Astrocyte of the hippocampus (primary cell): ENCODE measurements at regions not wholly inside any gene's neighbourhood (a gene's known extent, or its start where the extent isn't known, plus 50 kb on each side); places are given as distances from the start of the nearest gene placed in this dataset.

Source experiments
- DNase-seq: peaks from one replicate; pipeline ENCODE4 v3.0.0; 2011; ENCODE audit warnings: low read depth, low spot score

DNA sequence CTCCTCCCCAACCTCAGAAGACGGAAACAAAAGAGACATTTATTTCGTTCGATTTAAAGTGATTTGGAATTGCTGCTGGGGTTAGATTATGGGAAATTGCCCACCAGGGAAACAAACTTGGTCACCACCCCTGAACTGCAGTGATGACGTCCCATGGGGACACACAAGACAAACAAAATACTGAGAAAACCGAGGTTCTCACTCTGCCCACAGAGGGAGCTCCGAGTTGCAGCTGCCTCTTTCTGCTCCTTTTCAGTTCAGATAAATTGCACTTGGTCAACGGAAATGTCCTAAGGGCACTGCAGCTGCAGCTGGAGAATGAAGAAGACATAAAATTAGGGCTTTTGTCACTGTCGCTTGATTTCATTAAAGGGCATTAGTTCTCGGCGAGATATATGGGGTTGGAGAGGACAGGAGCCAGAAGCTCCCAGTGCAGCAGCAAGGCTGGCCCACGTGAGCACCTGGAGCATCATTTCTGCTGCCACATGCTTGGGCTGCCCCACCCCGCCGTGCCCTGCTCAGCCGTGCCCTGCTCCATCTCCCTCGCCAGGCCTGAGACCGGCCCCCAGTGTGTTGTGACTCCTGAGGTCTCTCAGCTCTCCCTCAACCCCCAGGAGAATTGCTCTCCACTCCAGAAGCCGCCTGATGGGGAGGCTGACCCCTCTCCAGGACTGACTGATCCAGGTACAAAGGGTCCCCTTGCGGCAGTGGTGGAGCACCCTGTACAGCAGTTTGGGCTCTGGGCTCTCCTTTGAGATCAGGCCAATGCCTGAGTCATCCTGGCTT is 231.7 kb upstream of the AJAP1 start:
- no peak for DNase-seq

- DNase-seq, result no peak
Measured at GRCh38 chr1:4424254-4424653, 230.2 kb upstream of the AJAP1 start.

DNA sequence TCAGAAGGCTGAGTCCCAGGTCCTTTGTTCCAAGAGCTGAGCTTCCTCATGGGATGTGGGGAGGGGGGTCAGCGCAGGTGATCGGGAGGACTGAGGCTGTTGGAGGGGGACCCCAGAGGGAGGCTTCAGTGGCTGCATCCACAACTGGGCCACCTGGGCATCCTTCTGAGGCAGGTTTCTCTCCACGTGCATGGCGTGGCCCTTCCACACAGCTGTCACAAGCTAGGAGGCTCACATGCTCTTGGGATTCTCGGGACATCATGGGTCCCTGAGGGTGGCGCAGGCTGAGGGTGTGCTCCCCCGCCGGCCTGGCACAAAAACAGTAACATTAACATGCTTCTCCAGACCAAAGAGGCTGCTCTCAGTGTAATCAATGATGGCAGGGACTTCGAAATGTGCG is 229.6 kb upstream of the AJAP1 start:
- no peak for DNase-seq

DNA sequence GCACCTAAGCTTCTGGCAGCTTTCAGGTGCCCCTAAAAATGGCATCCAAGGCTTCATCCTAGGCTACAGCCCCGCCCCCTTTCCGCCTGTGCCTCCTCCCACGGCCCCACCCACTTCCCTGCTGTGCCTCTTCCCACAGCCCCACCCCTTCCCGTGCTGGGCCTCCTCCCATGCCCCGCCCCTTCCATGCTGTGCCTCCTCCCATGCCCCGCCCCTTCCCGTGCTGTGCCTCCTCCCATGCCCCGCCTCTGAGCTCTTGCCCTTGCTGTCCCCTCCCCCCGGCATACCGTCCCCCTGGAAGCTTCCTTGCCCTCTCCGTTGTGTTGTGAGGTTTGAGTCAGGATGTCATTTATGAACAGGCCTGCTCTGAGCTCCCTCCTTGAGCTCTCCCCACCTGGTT is 228.5 kb upstream of the AJAP1 start:
- DNase-seq, result no peak

- no peak for DNase-seq
Measured at GRCh38 chr1:4428711-4429110, 225.7 kb upstream of the AJAP1 start.

DNA sequence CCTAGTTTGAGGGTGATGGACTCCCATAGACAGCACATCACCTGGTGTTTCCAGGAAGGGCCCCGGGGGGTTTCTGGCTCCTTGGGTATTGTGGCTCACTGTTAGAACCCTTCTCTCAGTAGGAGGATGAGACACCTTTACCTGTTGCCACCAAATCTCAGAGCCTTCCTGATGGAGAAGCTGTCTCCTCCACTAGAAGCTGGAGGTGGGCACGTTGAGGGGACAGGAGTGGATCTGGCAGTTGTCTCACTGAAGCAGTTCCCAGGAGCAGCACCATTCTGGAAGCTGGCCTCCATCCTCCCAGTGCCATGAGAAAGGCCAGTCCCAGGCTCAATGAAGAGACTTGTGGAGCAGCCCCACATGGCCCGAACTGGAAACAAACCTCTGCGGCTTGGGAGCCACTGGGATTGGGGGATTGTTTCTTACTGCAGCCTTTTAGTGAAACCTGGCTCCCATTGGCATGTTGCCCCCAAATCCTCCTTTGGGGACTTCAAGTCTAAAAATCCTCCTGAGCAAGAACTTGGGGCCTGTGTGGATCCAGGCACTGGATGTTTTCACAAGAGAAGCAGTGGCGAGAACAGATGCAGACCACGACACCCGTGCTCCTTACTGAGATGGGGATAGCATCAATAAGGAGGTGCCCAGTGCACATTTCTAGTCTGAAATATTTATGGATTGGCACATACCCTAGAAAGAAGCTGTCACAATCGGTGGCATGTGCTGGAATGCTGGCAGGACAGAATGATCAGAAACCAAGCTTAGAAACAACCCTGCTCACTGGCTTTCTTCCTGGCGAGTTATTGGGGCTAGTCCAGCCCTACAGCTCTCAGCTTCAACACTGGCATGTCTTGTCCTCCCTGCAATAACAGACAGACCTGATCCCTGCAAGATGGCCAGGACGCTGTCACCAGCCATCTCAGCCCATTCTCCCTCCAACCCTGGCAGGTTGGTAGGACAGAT is 223.7 kb upstream of the AJAP1 start:
- DNase-seq, result no peak

DNA sequence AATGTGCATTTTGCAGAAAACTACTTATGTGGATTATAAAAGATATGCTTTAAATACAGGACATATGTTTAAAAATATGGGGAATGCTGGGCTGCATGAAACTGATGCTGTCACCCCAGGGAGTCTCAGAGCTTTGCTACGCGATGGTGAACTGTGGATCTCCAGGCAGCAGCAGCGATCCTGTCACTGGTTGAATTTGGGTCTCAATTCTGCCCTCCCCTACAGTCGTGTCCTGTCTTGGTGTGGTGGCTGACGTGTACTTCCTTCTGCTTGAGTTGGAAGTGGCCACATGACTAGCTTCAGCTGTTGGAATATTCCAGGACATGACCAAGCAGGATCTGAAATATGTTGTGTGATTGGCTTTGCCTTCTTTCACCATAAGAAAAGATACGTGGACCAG is 222.9 kb upstream of the AJAP1 start:
- DNase-seq, result no peak

DNA sequence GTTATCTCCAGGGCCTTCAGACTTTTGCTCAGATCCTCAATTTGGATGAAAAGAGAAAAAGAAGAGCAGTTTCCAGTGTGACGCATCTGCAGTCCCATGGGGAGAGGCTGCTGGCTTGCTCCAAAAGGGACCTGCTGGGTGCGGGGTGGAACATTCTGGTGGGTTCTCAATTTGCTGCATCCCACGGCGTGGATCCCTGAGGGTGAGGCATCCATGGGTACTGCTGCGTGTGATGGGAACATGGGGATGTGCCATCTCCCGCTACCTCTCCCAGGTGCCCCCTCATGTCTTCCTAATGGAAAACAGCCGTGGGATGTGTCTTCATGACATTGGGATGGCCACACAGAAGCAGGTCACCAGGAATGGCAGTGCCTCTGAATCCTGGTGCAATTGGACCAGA is 221.3 kb upstream of the AJAP1 start:
- no peak for DNase-seq

DNA sequence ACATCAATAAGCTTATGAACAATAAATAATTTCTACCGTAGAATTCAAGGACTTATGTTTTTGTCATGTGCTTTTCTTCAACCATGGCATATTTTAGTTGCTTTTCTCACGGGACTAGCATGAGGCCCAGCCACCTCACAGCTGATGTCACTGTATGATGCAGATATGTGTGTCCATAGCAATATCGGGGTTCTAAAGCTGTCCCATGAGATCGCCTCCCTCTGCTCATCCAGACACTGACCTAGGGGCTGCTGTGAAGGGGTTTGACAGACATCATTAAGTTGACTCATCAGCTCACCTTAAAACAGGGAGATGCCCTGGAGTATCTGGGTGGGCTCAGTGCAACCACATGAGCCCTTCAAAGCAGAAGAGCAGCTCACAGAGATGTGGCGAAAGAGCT is 210.3 kb upstream of the AJAP1 start:
- DNase-seq, result no peak

DNA sequence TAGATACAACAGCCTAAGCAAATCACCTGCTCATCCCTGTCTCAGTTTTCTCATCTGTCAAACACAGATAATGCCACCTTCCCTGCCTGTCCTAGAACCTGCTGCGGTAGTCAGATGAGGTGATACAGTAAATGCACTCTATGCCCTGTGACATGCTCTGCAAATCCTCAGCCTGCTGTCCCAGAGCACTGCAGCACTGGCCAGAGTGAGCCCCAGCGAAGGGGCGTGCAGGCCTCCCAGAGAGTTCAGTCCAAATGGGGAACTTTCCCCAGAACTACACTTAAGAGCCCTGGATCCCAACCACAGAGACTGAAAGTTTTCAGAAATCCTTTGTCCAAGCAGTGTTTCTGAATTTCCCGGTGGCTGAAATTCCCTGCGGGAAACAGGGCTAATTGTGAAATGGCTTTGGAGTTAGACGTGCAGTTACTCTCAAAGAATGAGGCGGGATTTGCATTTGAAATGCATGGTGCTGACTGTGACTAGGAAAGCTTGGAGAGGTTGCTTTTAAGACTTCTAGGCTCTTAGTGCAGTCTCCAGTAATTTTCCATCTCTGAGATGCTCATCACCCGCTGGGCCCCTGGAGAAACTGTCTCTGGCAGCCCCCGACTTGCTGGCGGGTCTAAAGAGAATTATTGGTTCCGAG is 206.5 kb upstream of the AJAP1 start:
- no peak for DNase-seq

GRCh38 chr1:4449972-4450371 is 204.4 kb upstream of the AJAP1 start:
- no peak for DNase-seq

- DNase-seq, result no peak
Measured at GRCh38 chr1:4452701-4453100, 201.7 kb upstream of the AJAP1 start.

DNA sequence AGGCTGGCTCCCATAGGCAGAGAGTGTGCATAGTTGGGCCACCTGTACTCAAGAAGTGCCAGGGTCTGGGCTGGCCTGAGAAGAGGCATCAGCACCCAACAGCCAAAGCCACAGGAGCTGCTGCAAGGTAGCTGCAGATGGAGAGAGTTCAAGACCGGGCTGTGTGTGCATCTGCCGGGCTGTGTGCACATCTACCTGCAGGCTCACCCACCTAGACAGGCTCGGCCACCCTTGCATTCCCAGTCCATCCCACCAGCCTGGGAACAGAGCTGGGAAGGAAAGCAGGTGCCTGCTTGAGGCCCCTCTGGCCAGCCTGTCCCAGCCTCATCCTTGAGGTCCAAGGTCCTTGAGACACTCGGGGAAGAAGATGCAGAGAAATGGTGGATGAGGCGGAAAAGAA is 194.4 kb upstream of the AJAP1 start:
- DNase-seq, result no peak

DNA sequence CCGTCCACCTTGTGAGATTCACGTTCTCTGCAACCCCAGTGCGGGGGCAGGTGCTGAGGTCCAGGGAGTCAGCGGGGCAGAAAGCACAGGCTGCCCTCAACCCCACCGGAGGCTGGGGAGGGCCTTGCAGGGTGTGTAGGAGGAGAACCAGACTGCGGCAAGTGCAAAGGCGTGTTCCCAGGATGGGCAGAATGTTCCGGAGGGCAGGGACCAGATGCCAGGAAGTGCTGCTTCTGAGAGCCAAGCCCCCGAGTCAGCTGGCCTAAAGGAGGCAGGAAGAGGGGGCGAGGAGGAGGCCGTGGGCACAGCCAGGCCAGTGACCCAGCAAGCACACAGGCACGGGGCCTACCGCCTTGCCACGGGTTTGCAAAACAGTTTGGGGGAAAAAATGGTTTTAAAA is 193.8 kb upstream of the AJAP1 start:
- DNase-seq, result no peak

DNA sequence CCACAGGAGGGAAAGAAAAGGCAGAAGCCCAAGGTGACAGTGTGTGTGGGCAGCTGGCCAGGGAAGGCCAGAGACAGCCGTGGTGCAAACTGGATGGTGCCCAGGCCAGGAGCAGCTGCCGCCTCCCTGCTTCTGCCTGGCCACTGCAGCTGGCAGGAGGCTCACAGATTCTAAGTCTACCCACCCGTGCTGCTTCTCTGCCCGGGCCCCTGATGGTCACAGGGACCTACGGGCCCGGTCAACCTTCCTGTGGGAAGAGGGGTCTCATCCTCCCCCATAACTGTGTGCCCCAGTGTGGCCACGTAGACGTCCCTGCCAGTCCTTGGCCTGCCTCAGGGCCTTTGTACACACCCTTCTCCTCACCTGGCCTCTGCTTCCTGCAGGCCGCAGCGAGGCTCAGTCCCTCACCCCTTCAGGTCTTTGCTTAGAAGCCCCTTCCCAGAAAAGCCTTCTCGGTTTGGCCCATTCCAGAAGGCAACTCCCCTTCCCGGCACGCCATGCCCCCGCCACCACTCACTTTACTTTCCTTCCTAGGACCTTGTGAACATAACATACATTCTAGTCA is 192.6 kb upstream of the AJAP1 start:
- DNase-seq, result no peak

DNA sequence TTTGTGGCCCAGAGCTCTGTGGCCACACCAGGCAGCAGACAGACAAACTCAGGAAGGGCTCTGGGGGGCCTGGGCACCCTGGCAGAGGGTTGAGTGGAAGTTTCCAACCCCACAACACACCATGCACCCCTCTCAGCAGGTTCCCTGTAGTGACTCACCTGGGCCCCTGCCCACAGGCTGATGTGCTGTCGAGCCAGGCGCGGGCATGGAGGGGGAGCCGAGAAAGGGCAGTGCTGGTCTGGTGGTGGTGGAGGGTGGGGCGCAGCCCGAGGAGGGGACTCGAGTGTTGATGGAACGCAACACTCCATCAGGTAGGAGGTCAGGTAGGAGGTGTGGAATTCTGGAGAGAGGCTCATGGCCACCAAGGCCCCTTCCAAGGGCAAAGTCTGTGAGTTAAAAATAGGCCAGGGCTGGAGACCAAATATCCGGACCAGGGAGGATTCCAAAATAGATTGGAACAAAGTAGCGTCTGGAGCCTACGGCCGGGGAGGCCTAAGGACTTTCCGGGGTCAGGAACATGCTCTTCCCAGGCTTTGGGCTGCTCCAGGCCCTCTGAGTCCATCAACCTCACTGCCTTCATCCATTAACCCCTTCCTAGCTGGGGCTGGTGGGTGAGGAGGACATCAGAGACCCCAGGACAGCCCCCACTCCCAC is 191.5 kb upstream of the AJAP1 start:
- no peak for DNase-seq

DNA sequence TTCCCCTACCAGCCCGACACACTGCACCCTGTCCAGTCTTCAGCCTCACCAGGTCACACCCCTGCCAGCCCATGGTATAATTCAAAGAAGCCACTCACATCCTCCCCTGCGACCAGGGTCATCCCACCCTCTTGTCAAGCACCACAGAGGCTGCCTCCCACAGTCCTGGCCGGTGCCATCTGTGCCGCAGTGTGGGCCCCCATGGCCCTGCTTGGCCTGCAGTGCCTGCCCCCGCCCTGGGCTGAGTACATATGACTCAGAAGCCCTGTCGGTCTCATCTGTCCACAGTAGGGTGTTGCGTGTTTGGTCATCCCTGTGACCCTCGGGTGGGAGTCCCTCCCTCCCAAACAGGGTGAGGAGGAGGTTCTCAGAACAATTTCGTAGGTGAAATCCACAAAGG is 190.8 kb upstream of the AJAP1 start:
- no peak for DNase-seq

DNA sequence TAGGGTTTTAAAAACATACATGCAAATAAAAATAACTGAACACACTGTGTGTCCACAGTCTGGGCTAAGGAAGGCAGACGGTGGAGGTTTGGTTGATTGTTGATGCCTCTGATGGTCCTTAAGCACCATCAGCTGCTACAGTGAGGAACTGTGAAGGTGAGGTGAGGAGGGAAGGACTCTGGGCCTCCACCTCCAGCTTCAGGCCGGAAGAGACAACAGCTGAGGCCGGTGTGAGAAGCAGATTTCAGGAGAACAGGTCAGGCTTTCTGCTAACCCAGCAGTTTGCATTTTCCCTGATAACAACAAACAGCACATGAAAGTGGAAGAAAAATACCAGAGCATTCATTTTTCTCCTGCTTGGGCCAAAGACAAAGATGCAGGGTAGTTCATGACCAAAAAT is 189.9 kb upstream of the AJAP1 start:
- no peak for DNase-seq

- no peak for DNase-seq
Measured at GRCh38 chr1:4467241-4467640, 187.2 kb upstream of the AJAP1 start.

- DNase-seq, result no peak
Measured at GRCh38 chr1:4468386-4468785, 186.0 kb upstream of the AJAP1 start.

DNA sequence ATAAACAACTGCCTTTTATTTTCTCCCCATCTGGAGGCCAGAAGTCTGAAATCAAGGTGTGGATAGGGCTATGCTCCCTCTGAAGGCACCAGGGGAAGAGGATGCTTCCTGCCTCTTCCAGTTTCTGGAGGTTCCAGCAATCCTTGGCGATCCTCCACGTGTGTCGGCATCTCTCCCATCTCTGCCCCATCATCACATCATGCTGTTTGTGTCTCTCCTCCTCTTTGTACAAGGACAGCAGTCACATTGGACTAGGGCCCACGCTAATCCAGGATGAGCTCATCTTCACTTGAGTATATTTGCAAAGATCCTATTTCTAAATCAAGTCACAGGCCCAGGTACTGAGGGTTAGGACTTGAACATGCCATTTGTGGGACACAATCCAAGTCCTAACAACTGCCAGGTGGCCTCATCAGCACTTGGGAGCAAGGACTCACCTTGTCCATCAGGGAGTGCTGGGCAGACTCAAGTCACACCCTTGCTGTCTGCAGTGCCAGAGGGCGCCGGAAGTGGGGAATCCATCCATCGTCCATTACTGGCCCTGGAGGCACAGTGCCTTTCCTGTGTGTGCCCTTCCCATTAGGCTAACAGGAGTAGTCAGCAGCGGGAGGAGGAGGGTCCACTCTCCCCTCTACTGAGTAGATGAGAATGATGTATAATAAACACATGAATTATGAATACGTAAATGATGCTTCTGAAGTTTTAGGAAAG is 185.4 kb upstream of the AJAP1 start:
- DNase-seq, result no peak
